ENCODE measurements at regions not wholly inside any gene's neighbourhood (a gene's known extent, or its start where the extent isn't known, plus 50 kb on each side); places are given as distances from the start of the nearest gene placed in this dataset.

DNA sequence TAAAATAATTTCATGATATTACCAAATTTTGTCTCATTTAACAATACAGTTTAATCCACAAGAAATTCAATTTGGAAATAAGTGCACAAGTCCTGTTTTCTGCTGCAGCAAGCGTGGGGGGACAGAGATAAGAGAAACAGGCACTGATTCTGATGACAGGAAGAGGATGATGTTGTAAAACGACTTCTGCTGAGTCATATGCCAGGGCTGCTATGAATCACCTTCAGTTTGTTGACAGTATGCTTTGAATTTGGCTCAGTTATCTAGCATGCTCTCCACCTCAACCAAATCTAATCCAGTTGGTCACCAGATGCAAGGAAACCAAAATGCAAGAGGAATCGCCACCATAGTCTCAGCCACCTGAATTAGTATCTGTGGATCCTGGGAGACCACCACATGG lies 244.1 kb upstream of the MON1B start:
- H3K4me3 ChIP-seq (ENCODE audit: low read depth in 1 of 3, low read length in 3 of 3), result no peak overlapping the region
- no peaks in the 10 kb centered on the region for H3K27me3 ChIP-seq (ENCODE audit: control insufficient read depth in 3 of 3, insufficient read depth in 3 of 3, low read length in 3 of 3)
- no peak for FAIRE-seq
- WGBS, 3 donors, result 26 to 33% (median 32%) methylated on average over 3 of the region's 3 CpGs
- H3K36me3 ChIP-seq (ENCODE audit: control insufficient read depth in 3 of 3, insufficient read depth in 2 of 3, low read depth in 1 of 3, low read length in 3 of 3), result no peaks in the 10 kb centered on the region
- H3K4me1 ChIP-seq (ENCODE audit: control insufficient read depth in 3 of 3, insufficient read depth in 2 of 3, low read depth in 1 of 3, low read length in 2 of 3), result no peaks in the 10 kb centered on the region
- no peaks in the 10 kb centered on the region for H3K9me3 ChIP-seq (ENCODE audit: control insufficient read depth in 2 of 2, insufficient read depth in 1 of 2, low read depth in 1 of 2, low read length in 1 of 2)
- DNase-seq, result peak in 1 of 2 donors; percentile 15
- no peak overlapping the region for H3K27ac ChIP-seq (ENCODE audit: low read depth in 1 of 3, low read length in 2 of 3)

DNA sequence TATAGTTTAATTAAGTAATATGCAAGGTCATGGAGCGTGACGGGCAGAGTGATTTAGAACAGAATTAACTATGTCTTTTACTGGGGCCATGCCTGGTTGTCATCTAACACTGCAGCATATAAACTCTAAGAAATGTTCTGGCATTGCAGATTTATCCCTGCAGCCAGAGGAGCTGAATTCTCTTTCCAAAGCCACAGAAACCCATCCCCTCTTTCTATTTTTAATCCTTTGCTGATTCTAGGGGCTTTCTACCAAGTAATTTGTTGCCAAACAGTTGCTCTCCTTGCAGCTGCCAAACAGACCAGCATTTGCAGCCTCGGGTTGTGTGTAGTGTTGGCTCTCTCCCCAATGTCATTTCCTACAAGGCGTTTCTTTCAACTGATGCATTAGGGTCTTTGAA lies 243.2 kb upstream of the MON1B start:
- no peak for FAIRE-seq
- H3K36me3 ChIP-seq (ENCODE audit: control insufficient read depth in 3 of 3, insufficient read depth in 2 of 3, low read depth in 1 of 3, low read length in 3 of 3), result no peaks in the 10 kb centered on the region
- no peak overlapping the region for H3K4me3 ChIP-seq (ENCODE audit: low read depth in 1 of 3, low read length in 3 of 3)
- H3K27me3 ChIP-seq (ENCODE audit: control insufficient read depth in 3 of 3, insufficient read depth in 3 of 3, low read length in 3 of 3), result no peaks in the 10 kb centered on the region
- 57 to 83% (median 75%) methylated on average over 4 of the region's 4 CpGs for WGBS, 3 donors
- no peaks in the 10 kb centered on the region for H3K4me1 ChIP-seq (ENCODE audit: control insufficient read depth in 3 of 3, insufficient read depth in 2 of 3, low read depth in 1 of 3, low read length in 2 of 3)
- no peak for DNase-seq
- H3K9me3 ChIP-seq (ENCODE audit: control insufficient read depth in 2 of 2, insufficient read depth in 1 of 2, low read depth in 1 of 2, low read length in 1 of 2), result no peaks in the 10 kb centered on the region
- no peak overlapping the region for H3K27ac ChIP-seq (ENCODE audit: low read depth in 1 of 3, low read length in 2 of 3)

DNA sequence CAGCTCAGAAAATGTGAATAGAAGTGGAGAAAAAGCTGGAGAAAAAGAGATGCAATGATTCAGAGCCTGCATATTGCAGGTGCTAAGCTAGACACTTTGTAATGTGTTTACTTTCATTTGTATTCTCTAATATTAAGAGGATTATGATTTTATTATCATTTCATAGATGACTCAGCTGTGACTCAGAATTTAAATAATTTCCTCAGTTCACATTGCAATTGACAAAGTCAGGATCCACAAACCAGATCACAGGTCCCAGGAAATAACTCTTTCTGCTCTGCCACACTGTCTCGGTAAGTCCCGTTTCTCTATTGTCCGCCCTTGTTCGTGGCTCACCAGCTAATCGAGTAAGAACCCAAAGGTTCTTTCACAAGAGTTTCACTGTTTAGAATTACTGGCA lies 235.4 kb upstream of the MON1B start:
- no peak for DNase-seq
- Histone ChIP-seq H3K36me3 (ENCODE audit: control insufficient read depth in 3 of 3, insufficient read depth in 2 of 3, low read depth in 1 of 3, low read length in 3 of 3) (no peaks in the 10 kb centered on the region), H3K9me3 (ENCODE audit: control insufficient read depth in 2 of 2, insufficient read depth in 1 of 2, low read depth in 1 of 2, low read length in 1 of 2) (peaks cover 0 to 3% of the 10 kb centered on the region in 2 donors), H3K4me1 (ENCODE audit: control insufficient read depth in 3 of 3, insufficient read depth in 2 of 3, low read depth in 1 of 3, low read length in 2 of 3) (no peaks in the 10 kb centered on the region), H3K4me3 (ENCODE audit: low read depth in 1 of 3, low read length in 3 of 3) (no peak overlapping the region), H3K27me3 (ENCODE audit: control insufficient read depth in 3 of 3, insufficient read depth in 3 of 3, low read length in 3 of 3) (no peaks in the 10 kb centered on the region), H3K27ac (ENCODE audit: low read depth in 1 of 3, low read length in 2 of 3) (no peak overlapping the region)
- FAIRE-seq, result no peak
- WGBS, 3 donors, result 73 to 90% (median 87%) methylated on average over 5 of the region's 5 CpGs

DNA sequence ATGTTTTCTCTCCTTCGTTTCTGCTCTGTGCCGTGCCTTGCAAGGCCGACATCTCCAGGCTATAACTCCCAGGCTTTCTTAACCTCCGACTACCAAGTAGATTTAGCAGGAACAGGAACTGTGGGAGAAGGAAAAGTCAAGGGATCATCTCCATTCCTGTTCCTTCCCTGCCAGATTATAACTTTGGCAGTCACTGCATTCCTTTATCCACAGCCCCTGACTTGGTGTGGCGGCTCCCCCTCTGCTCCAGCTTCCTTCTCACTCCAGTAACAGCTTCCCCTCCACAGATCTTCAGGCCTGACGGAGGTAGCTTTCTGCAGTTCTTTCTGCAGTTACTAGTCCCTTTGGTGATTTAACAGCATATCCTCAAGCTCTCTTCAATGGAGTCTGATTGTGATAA lies 234.6 kb upstream of the MON1B start:
- no peaks in the 10 kb centered on the region for H3K36me3 ChIP-seq (ENCODE audit: control insufficient read depth in 3 of 3, insufficient read depth in 2 of 3, low read depth in 1 of 3, low read length in 3 of 3)
- H3K4me1 ChIP-seq (ENCODE audit: control insufficient read depth in 3 of 3, insufficient read depth in 2 of 3, low read depth in 1 of 3, low read length in 2 of 3), result no peaks in the 10 kb centered on the region
- WGBS, 3 donors, result 72 to 80% (median 77%) methylated on average over 6 of the region's 6 CpGs
- DNase-seq (no peak), FAIRE-seq (no peak)
- no peaks in the 10 kb centered on the region for H3K27me3 ChIP-seq (ENCODE audit: control insufficient read depth in 3 of 3, insufficient read depth in 3 of 3, low read length in 3 of 3)
- H3K9me3 ChIP-seq (ENCODE audit: control insufficient read depth in 2 of 2, insufficient read depth in 1 of 2, low read depth in 1 of 2, low read length in 1 of 2), result peaks cover 0 to 3% of the 10 kb centered on the region in 2 donors
- H3K27ac ChIP-seq (ENCODE audit: low read depth in 1 of 3, low read length in 2 of 3), result no peak overlapping the region
- no peak overlapping the region for H3K4me3 ChIP-seq (ENCODE audit: low read depth in 1 of 3, low read length in 3 of 3)

DNA sequence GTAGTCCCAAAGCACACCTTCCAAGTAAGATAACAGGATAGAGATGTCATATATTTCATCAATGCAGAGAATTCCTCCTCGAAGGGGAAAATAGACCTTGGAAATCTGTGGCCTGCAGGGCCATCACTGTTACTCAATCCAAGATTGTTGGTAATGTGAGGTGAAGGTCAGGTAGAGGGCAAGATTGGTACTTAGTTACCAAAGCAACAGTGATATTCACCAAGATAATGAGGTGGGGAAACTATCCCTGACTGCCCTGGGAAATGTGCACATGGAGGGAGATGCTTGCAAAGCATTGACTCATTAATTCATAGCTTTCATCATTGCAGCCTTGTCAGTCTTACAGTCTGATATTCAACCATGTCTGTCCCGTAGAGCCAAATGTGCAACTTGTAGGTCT lies 234.1 kb upstream of the MON1B start:
- Histone ChIP-seq H3K27ac (ENCODE audit: low read depth in 1 of 3, low read length in 2 of 3) (no peak overlapping the region), H3K4me1 (ENCODE audit: control insufficient read depth in 3 of 3, insufficient read depth in 2 of 3, low read depth in 1 of 3, low read length in 2 of 3) (no peaks in the 10 kb centered on the region), H3K4me3 (ENCODE audit: low read depth in 1 of 3, low read length in 3 of 3) (no peak overlapping the region), H3K36me3 (ENCODE audit: control insufficient read depth in 3 of 3, insufficient read depth in 2 of 3, low read depth in 1 of 3, low read length in 3 of 3) (no peaks in the 10 kb centered on the region), H3K9me3 (ENCODE audit: control insufficient read depth in 2 of 2, insufficient read depth in 1 of 2, low read depth in 1 of 2, low read length in 1 of 2) (peaks cover 0 to 3% of the 10 kb centered on the region in 2 donors), H3K27me3 (ENCODE audit: control insufficient read depth in 3 of 3, insufficient read depth in 3 of 3, low read length in 3 of 3) (no peaks in the 10 kb centered on the region)
- DNase-seq, result no peak
- WGBS, 3 donors, result 43 to 67% (median 44%) methylated on average over 2 of the region's 2 CpGs
- FAIRE-seq, result no peak

GRCh38 chr16:76959166-76959565 lies 231.8 kb upstream of the MON1B start:
- Histone ChIP-seq H3K27ac (ENCODE audit: low read depth in 1 of 3, low read length in 2 of 3) (no peak overlapping the region), H3K36me3 (ENCODE audit: control insufficient read depth in 3 of 3, insufficient read depth in 2 of 3, low read depth in 1 of 3, low read length in 3 of 3) (no peaks in the 10 kb centered on the region), H3K4me3 (ENCODE audit: low read depth in 1 of 3, low read length in 3 of 3) (no peak overlapping the region), H3K27me3 (ENCODE audit: control insufficient read depth in 3 of 3, insufficient read depth in 3 of 3, low read length in 3 of 3) (no peaks in the 10 kb centered on the region), H3K9me3 (ENCODE audit: control insufficient read depth in 2 of 2, insufficient read depth in 1 of 2, low read depth in 1 of 2, low read length in 1 of 2) (peaks cover 0 to 3% of the 10 kb centered on the region in 2 donors), H3K4me1 (ENCODE audit: control insufficient read depth in 3 of 3, insufficient read depth in 2 of 3, low read depth in 1 of 3, low read length in 2 of 3) (no peaks in the 10 kb centered on the region)
- no peak for FAIRE-seq
- 80 to 93% (median 85%) methylated on average over 1 of the region's 1 CpG for WGBS, 3 donors
- DNase-seq, result no peak

GRCh38 chr16:76963614-76964315 lies 227.2 kb upstream of the MON1B start:
- Histone ChIP-seq H3K4me3 (ENCODE audit: low read depth in 1 of 3, low read length in 3 of 3) (no peak overlapping the region), H3K4me1 (ENCODE audit: control insufficient read depth in 3 of 3, insufficient read depth in 2 of 3, low read depth in 1 of 3, low read length in 2 of 3) (no peaks in the 10 kb centered on the region), H3K27ac (ENCODE audit: low read depth in 1 of 3, low read length in 2 of 3) (no peak overlapping the region), H3K36me3 (ENCODE audit: control insufficient read depth in 3 of 3, insufficient read depth in 2 of 3, low read depth in 1 of 3, low read length in 3 of 3) (no peaks in the 10 kb centered on the region), H3K9me3 (ENCODE audit: control insufficient read depth in 2 of 2, insufficient read depth in 1 of 2, low read depth in 1 of 2, low read length in 1 of 2) (no peaks in the 10 kb centered on the region), H3K27me3 (ENCODE audit: control insufficient read depth in 3 of 3, insufficient read depth in 3 of 3, low read length in 3 of 3) (no peaks in the 10 kb centered on the region)
- 74 to 81% (median 78%) methylated on average over 9 of the region's 9 CpGs for WGBS, 3 donors
- DNase-seq (no peak), FAIRE-seq (no peak)

GRCh38 chr16:76964464-76965154 lies 226.4 kb upstream of the MON1B start:
- WGBS, 3 donors, result 85 to 91% (median 86%) methylated on average over 2 of the region's 2 CpGs
- FAIRE-seq, result no peak
- H3K27ac ChIP-seq (ENCODE audit: low read depth in 1 of 3, low read length in 2 of 3), result no peak overlapping the region

More at GRCh38 chr16:76964464-76965154, 226.4 kb upstream of the MON1B start:
- H3K4me3 ChIP-seq (ENCODE audit: low read depth in 1 of 3, low read length in 3 of 3), result no peak overlapping the region
- H3K36me3 ChIP-seq (ENCODE audit: control insufficient read depth in 3 of 3, insufficient read depth in 2 of 3, low read depth in 1 of 3, low read length in 3 of 3), result no peaks in the 10 kb centered on the region
- no peak for DNase-seq
- H3K9me3 ChIP-seq (ENCODE audit: control insufficient read depth in 2 of 2, insufficient read depth in 1 of 2, low read depth in 1 of 2, low read length in 1 of 2), result no peaks in the 10 kb centered on the region
- no peaks in the 10 kb centered on the region for H3K4me1 ChIP-seq (ENCODE audit: control insufficient read depth in 3 of 3, insufficient read depth in 2 of 3, low read depth in 1 of 3, low read length in 2 of 3)
- no peaks in the 10 kb centered on the region for H3K27me3 ChIP-seq (ENCODE audit: control insufficient read depth in 3 of 3, insufficient read depth in 3 of 3, low read length in 3 of 3)
